ENCODE measurements at regions not wholly inside any gene's neighbourhood (a gene's known extent, or its start where the extent isn't known, plus 50 kb on each side); places are given as distances from the start of the nearest gene placed in this dataset.
"Not testable (repeated sequence)": the region's sequence is repeated elsewhere in the genome, so short reads cannot be mapped to it uniquely, and the experiment has no call there.

- DNase-seq, result no peak
These were observed 91.8 kb upstream of the CNKSR3 start for GRCh38 chr6:154602296-154602695.

DNA sequence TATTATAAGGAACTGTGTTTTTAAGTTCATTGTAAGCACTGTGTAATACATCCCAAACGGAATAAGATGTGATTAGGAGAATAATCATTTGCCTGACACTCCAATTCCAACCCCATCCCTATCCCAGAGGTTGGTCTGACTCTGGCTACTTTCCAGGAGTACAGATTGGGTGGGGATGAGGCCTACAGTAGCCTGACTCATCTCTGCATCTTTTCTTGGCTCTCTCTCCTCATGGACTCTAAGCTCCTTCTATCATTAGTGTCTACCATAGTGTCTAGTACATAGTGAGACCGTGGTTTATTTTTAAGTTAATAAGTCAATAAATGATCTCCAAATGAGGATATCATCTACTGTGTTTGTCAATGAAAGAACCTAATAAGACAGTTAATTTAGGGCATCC lies 92.2 kb upstream of the CNKSR3 start:
- no peak for DNase-seq

DNA sequence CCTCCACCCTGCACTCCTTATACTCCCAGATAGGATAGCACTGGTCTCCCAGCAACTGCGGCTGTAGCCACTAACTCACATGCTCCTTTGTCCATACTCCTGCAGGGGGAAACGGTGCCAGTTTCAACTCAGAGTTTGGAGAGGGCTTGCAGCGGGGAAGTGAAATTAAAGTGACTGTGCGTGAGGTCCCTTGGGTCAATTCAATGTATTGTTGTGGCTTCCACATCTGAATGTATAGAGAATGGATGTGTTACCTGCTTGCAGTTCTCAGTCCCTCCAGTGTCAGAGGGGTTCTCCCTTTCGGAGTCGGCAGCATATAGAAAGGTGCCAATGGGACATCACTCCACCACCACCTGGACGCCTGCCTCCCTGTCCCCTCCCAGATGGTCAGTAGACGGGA lies 93.6 kb upstream of the CNKSR3 start:
- no peak for DNase-seq

GRCh38 chr6:154605178-154605881 lies 94.8 kb upstream of the CNKSR3 start:
- DNase-seq, result no peak

DNA sequence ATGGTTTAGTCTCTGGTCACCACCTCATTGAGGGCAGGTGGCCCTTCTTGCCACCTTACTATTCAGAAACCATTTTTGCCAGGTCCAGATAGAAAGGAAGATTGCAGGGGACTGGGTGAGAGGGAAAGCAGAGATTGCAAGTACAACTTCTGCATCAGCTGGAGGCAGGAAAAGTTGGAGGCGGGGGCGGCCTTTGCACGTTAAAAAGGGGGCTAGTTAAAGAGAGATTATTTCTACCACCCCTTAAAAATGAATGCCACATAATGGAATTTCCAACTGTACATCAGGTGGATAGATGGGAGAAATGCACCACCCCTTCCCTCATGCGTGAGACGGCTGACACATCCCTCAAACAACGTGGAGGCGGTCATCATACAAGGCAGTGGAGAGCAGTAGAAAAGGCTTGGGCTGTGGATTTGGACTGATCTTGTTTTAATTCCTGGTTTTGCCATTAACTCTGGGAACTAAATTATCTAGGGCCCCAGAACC lies 95.4 kb upstream of the CNKSR3 start:
- DNase-seq, result no peak

- DNase-seq, result peak; percentile 83 to 86
These were observed 96.0 kb upstream of the CNKSR3 start for GRCh38 chr6:154606457-154606856.

DNA sequence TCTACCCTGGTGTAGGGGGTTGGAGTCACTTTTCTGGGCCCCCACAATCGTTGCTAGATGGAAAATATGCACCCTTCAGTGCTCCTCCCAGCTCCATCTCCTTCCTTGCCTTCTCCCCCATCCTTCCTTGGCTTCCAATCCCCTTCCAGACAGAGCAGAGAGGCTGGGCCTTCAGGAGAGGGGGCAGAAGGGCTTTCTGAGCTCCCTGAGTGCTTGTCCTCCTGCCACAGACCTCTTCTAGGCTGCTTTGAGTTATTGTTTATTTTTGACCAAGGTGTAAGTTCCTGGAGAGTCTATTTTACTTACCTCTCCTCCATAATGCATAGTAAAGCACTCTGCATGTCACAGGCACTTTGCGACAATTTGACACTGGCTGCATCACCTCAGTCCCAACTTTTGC lies 96.4 kb upstream of the CNKSR3 start:
- no peak for DNase-seq

GRCh38 chr6:154611241-154611640 lies 100.8 kb upstream of the CNKSR3 start:
- no peak for DNase-seq

- no peak for DNase-seq
These were observed 101.4 kb upstream of the CNKSR3 start for GRCh38 chr6:154611847-154612246.

GRCh38 chr6:154613137-154613676 lies 102.7 kb upstream of the CNKSR3 start:
- no peak for DNase-seq

- DNase-seq, result no peak
These were observed 103.6 kb upstream of the CNKSR3 start for GRCh38 chr6:154614101-154614500.

DNA sequence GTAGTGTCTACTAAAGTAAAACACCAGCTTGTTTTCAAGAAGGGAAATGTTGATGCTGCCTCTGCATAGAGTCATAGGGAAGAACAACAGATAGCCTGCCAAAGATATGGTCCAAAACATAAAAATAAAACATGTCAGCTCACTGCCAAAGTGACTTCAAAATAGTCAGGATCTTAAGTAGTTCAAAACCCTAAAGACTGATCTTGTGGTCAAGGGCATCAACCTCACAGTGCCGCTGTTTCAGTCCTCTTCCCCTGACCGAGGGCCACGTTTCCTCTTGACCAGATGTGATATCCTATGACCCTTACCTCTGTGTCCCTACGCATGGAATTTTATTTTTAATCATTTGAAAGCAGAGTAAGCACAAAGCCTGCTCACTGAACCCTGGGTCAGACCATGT lies 104.2 kb upstream of the CNKSR3 start:
- DNase-seq, result no peak

GRCh38 chr6:154615483-154616025 lies 105.1 kb upstream of the CNKSR3 start:
- DNase-seq, result no peak

GRCh38 chr6:154617175-154617574 lies 106.7 kb upstream of the CNKSR3 start:
- DNase-seq, result no peak

- DNase-seq, result no peak
These were observed 108.7 kb upstream of the CNKSR3 start for GRCh38 chr6:154619146-154619545.

DNA sequence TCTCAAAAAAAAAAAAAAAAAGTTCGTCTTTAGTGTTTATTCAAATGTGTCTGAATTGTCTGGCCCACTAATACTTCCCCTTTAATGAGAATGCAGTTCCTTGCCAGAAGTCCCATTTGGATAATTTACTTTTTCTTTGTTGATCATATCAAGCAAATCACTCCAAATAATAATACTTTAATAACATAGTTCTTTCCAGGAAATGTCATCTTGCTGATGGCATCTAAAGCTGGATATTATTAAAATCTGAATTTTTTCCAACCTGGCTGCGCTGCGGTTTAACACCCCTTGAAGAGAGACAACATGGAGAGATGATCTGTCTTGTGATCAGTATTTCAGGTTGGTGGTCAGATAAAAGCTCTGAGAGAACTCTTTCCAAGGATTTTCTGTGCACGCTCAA lies 111.2 kb upstream of the CNKSR3 start:
- DNase-seq, result no peak

- no peak for DNase-seq
These were observed 110.4 kb upstream of the SCAF8 start for GRCh38 chr6:154622618-154623336.

DNA sequence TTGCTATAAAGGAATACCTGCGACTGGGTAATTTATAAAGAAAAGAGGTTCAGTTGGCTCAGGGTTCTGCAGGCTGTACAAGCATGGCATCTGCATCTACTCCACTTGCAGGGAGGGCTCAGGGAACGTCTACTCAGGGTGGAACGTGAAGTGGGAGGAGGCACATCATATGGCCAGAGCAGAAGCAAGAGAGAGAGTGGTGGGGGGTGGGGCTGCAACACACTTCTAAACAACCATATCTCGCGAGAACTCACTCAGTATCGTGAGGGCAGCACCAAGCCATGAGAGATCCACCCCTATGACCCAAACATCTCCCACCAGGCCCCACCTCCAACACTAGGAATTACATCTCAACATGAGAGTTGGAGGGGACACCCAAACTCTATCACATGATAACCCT lies 109.8 kb upstream of the SCAF8 start:
- no peak for DNase-seq

DNA sequence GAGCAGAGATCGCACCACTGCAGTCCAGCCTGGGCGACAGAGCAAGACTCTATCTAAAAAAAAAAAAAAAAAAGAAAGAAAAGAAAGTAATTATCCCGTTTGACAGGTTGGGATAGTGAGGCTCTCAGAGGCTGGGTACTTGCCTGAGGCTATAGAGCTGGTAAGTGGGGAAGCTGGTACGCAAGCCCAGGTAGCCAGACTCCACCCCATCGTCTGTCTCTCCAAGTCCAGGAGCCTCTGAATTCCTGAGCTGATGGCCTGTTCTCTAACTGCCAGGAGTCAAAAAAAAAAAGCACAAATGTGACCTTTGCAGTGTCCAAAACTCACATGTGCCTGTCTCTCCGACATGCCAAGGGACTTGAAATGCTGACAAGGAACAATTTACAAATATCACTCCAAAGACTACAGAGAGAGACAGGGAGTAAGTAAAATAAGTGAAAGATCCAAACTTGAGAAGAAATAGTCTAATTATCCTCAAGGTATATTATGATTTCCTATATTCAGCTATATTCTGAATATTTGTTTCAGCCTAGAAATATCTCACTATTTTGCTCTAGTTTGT lies 109.1 kb upstream of the SCAF8 start:
- no peak for DNase-seq

DNA sequence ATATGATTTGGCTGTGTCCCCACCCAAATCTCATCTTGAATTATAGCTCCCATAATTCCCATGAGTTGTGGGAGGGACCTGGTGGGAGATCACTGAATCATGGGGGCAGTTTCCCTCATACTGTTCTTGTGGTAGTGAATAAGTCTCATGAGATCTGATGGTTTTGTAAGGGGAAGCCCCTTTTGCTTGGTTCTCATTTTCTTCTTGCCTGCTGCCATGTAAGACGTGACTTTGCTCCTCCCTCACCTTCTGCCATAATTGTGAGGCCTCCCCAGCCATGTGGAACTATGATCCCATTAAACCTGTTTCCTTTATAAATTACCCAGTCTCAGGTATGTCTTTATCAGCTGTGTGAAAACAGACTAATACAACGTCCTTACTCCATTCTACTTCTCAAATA lies 108.5 kb upstream of the SCAF8 start:
- not testable (repeated sequence) for DNase-seq

DNA sequence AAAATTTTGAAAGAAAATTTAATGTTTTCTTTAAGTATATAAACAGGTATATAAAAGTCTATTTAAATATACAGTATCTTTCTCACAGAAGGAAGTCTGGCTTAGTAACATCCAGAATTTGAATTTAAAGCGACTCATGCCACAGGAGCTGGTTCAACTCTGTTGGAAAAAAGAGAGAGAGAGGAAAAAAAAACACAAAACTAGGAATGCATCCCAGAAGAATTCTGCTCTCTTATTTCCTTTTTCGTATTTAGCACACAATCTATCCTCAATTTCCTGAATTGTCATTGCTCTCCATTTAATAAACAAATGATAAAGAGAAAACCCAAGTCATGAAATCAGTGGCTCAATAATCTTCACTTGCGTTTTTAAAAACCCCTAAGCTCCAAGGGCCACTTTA lies 107.5 kb upstream of the SCAF8 start:
- no peak for DNase-seq

- DNase-seq, result no peak
These were observed 104.1 kb upstream of the SCAF8 start for GRCh38 chr6:154629127-154629526.

DNA sequence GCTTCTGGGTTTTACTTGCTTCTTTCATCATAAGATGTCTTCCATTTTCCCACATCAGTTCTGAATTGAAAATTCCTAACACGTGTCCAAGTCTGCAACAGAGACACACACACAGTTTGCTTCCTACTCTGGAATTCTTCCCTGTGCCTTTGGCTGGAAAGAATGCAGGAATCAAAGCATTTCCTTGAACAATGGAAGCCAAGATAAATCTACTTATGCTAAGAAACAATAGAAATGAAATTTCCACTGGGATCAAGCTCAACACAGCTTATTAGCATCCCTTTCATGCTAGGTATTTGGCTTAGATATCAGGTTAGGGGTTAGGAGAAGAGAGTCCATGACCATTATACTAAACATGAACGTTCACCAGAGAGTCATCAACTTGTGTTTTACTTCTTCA lies 101.1 kb upstream of the SCAF8 start:
- no peak for DNase-seq

DNA sequence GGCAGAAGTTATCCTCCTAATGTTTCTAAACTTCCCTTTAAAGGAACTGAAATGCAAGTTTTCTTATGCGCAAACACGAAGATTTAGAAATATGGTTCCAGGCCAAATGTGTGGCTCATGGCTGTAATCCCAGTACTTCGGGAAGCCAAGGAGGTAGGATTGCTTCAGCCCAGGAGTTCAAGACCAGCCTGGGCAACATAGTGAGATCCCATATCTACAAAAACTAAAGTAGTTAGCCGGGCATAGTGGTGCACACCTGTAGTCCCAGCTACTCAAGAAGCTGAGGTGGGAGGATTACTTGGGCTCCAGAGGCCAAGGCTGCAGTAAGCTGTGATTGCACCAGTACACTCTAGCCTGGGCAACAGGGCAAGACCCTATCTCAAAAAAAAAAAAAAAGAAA lies 95.8 kb upstream of the SCAF8 start:
- DNase-seq, result no peak
